Chondrocyte (in vitro differentiated cells): ENCODE measurements at regions not wholly inside any gene's neighbourhood (a gene's known extent, or its start where the extent isn't known, plus 50 kb on each side); places are given as distances from the start of the nearest gene placed in this dataset.

Experiments
- DNase-seq: peaks from one replicate; pipeline ENCODE4 v3.0.0; 2021; ENCODE audit warnings: mixed read lengths, low spot score
- H3K27ac Mint-ChIP-seq: one replicate; pipeline ENCODE4 v1.8.0; 2021; ENCODE audit warnings: mild to moderate bottlenecking, moderate library complexity, mixed read lengths; ENCODE audit not compliant: unreplicated experiment
- H3K27me3 Mint-ChIP-seq: 2 replicates; pipeline ENCODE4 v1.8.0; 2021; ENCODE audit warnings: low read depth, mixed read lengths
- H3K36me3 Mint-ChIP-seq: 2 replicates; pipeline ENCODE4 v1.8.0; 2021; ENCODE audit warnings: low read depth, mixed read lengths
- H3K4me1 Mint-ChIP-seq: 2 replicates; pipeline ENCODE4 v1.8.0; 2021; ENCODE audit warnings: low read depth, mild to moderate bottlenecking, mixed read lengths
- H3K4me3 Mint-ChIP-seq: one replicate; pipeline ENCODE4 v1.8.0; 2021; ENCODE audit warnings: mild to moderate bottlenecking, moderate library complexity, mixed read lengths; ENCODE audit not compliant: unreplicated experiment
- H3K9me3 Mint-ChIP-seq: 2 replicates; pipeline ENCODE4 v1.8.0; 2021; ENCODE audit warnings: low read depth, mixed read lengths
- TF ChIP-seq, protein P1 (sequence below): fragments of 200-600 bp; sonication (generic); IDR thresholded peaks from 2 replicates; pipeline ENCODE4 v1.5.0; 2021; ENCODE audit warnings: antibody characterized with exemption, mild to moderate bottlenecking, moderate library complexity

DNA sequence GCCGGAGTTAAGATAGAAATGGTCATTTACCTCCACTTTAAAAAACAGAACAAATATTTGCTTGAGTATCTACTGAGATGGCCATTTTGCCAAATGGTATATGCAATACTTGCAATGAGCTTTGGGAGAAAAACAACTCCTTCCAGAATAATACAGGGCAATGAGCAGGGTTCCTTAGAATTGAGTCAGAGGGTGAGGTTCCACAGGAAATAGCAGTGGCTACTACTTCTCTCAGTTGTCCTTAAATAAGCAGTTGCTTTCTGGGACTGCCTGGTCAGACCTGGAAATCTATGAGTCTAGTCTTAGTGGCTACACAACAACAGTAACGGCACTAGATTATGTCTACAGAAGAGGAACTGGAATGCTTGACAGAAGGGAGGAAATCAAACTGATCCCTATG lies 80.9 kb upstream of the CCDC85A start:
- H3K4me3 Mint-ChIP-seq: no peak overlapping the region
- H3K36me3 Mint-ChIP-seq: no peaks in the 10 kb centered on the region
- H3K9me3 Mint-ChIP-seq: peaks cover 3% of the 10 kb centered on the region
- no peak for DNase-seq
- no peak overlapping the region for H3K27ac Mint-ChIP-seq
- no peaks in the 10 kb centered on the region for H3K4me1 Mint-ChIP-seq
- no peaks in the 10 kb centered on the region for H3K27me3 Mint-ChIP-seq
- TF ChIP-seq, protein P1, sequence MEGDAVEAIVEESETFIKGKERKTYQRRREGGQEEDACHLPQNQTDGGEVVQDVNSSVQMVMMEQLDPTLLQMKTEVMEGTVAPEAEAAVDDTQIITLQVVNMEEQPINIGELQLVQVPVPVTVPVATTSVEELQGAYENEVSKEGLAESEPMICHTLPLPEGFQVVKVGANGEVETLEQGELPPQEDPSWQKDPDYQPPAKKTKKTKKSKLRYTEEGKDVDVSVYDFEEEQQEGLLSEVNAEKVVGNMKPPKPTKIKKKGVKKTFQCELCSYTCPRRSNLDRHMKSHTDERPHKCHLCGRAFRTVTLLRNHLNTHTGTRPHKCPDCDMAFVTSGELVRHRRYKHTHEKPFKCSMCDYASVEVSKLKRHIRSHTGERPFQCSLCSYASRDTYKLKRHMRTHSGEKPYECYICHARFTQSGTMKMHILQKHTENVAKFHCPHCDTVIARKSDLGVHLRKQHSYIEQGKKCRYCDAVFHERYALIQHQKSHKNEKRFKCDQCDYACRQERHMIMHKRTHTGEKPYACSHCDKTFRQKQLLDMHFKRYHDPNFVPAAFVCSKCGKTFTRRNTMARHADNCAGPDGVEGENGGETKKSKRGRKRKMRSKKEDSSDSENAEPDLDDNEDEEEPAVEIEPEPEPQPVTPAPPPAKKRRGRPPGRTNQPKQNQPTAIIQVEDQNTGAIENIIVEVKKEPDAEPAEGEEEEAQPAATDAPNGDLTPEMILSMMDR: no peak

DNA sequence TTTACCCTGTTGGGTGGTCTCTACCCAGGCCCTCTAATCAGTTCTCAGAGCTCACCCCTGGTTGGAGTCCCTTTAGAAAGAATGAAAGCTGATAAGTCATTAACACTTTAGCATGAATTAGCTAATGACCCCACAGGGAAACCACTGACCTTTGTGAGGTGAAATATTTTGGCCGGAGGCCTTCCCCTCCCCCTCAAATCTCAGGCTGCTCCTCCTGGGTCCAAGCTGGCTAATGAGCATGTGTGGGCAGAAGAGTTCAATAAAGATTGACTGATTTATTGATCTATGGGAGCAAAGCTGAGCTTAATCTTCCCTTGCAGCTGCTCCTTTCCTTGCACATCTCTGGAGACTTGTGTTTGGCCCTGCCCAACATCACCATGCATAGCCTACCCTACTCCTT lies 78.8 kb upstream of the CCDC85A start:
- Mint-ChIP-seq H3K27me3 (peaks cover 1% of the 10 kb centered on the region), H3K27ac (no peak overlapping the region), H3K9me3 (peaks cover 3% of the 10 kb centered on the region), H3K4me3 (no peak overlapping the region), H3K36me3 (no peaks in the 10 kb centered on the region), H3K4me1 (no peaks in the 10 kb centered on the region)
- TF ChIP-seq, protein P1: no peak
- no peak for DNase-seq

DNA sequence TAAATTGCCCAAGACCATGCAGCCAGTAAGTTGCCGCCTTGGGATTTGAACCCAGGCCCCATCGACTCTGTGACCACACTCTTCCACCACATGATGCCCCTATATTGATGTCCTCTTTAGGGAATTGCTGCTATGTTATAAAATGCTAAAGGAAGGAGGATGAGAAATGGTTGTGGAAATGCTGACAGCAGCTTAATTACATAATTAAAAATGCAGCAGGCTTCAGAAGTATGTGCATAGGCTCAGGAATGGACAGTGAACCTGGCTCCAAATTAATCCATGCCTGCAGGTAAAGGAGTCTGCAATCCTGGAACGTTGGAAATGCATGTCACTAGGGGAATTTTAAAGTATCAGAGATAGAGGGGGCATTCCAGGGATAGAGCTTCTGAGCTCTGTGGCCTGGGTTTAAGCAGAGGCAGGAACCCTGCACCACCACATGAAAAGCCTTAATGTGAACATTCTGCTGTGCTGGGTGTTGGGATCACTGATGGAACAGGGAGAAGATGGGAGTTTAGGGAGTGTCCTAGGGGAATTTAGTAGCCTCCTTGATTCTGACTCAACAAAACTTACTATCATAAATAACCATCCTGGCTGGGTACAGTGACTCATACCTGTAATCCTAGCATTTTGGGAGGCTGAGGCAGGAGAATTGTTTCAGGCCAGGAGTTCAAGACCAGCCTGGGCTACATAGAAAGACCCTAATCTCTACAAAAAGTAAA lies 76.1 kb upstream of the CCDC85A start:
- Mint-ChIP-seq H3K27me3 (peaks cover 1% of the 10 kb centered on the region), H3K9me3 (peaks cover 3% of the 10 kb centered on the region), H3K36me3 (no peaks in the 10 kb centered on the region), H3K27ac (no peak overlapping the region), H3K4me1 (no peaks in the 10 kb centered on the region), H3K4me3 (no peak overlapping the region)
- no peak for DNase-seq
- TF ChIP-seq, protein P1: no peak

DNA sequence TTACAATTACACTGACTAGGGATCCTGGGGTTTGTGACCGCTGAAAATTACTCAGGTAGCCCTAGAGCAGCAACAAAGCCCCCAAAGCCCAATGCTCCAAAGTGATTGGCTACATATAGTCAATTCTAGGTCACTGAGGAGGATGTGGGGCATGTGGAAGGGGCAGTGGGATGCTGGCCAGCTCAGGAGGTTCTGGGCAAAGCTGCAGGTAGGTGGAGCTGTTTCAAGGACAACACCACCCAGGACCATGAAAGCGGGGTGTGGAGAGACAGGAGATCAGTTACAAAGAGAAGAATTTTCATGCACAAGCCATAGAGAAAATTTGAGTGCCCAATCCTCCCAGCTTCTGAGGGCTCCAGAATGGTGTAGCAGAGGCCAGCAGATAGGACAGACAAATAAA lies 75.0 kb upstream of the CCDC85A start:
- no peaks in the 10 kb centered on the region for H3K4me1 Mint-ChIP-seq
- no peak overlapping the region for H3K27ac Mint-ChIP-seq
- H3K4me3 Mint-ChIP-seq: no peak overlapping the region
- no peaks in the 10 kb centered on the region for H3K36me3 Mint-ChIP-seq
- DNase-seq: no peak
- H3K9me3 Mint-ChIP-seq: peaks cover 2% of the 10 kb centered on the region
- H3K27me3 Mint-ChIP-seq: peaks cover 1% of the 10 kb centered on the region
- TF ChIP-seq, protein P1: no peak

DNA sequence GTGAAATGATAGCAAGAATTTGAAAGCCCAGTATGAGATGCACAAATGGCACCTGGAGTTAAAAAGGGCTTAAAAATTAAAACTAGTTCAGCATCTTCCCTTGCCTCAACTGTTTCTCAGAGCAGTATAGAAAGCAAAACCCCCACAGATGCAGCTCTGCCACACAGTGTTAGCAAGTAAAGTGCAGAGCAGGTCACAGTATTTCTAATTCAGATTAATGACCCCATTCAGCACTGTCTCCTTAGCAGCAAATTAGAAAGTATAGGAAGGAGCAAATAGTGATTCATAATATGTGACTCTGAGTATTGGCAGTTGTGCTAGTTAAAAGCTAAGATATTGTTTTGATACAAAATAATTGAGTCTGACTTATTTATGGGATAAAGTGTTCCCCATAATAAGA lies 73.8 kb upstream of the CCDC85A start:
- Mint-ChIP-seq H3K4me1 (no peaks in the 10 kb centered on the region), H3K4me3 (no peak overlapping the region), H3K27me3 (peaks cover 3% of the 10 kb centered on the region), H3K9me3 (no peaks in the 10 kb centered on the region), H3K36me3 (no peaks in the 10 kb centered on the region), H3K27ac (no peak overlapping the region)
- TF ChIP-seq, protein P1: no peak
- DNase-seq: no peak
